ENCODE measurements at regions not wholly inside any gene's neighbourhood (a gene's known extent, or its start where the extent isn't known, plus 50 kb on each side); places are given as distances from the start of the nearest gene placed in this dataset.

DNA sequence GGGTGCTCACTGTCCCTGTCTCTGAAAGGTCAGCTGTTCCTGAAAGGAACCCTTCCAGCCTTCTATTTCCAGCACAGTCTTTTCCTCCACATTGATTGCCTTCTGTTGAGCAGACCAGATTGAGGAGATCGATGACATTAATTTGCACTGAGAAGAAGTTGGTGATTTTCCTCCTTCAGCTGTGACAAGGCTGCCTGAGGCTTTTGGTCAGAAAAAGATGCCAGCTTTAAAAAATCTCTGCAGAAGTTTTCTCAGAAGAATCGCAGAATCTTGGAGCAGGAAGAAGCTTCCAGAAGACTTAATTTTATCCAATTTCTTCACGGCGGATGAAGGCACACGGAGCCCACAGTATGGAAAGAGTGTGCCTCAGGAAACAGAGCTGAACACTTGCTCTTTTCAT is 112.8 kb downstream of the FAM43A start:
- H3K4me1 ChIP-seq (ENCODE audit: control insufficient read depth in 2 of 2, insufficient read depth in 2 of 2, low read length in 2 of 2), result no peaks in the 10 kb centered on the region
- no peak for ATAC-seq (ENCODE audit: low read depth)
- H3K27me3 ChIP-seq (replicated peaks in 1 of 4; ENCODE audit: control extremely low read depth in 1 of 4, control insufficient read depth in 3 of 4, insufficient read depth in 4 of 4, low read length in 3 of 4), result peaks cover 0 to 3% (median 0%) of the 10 kb centered on the region in 4 experiments
- no peak for DNase-seq
- no peak overlapping the region for H2AFZ ChIP-seq (ENCODE audit: insufficient read depth, low read depth, low read length, poor library complexity, severe bottlenecking)
- POLR2A ChIA-PET, result no interaction called here
- Mint-ChIP-seq H3K27me3 (peaks cover 8% of the 10 kb centered on the region), H3K27ac (no peak overlapping the region), H3K4me1 (no peaks in the 10 kb centered on the region), H3K4me3 (no peak overlapping the region), H3K9me3 (ENCODE audit: insufficient read depth) (peaks cover 3% of the 10 kb centered on the region)
- no peaks in the 10 kb centered on the region for H3K36me3 ChIP-seq (replicated peaks in 1 of 2; ENCODE audit: control extremely low read depth in 1 of 2, control insufficient read depth in 1 of 2, extremely low read depth in 1 of 2, insufficient read depth in 2 of 2, low read length in 1 of 2)
- TF ChIP-seq EZH2 (IDR thresholded peaks at IDR 0.05; ENCODE audit: borderline replicate concordance, insufficient read depth, low read depth, low read length, poor library complexity, severe bottlenecking), result no peak
- TF ChIP-seq, protein P1, sequence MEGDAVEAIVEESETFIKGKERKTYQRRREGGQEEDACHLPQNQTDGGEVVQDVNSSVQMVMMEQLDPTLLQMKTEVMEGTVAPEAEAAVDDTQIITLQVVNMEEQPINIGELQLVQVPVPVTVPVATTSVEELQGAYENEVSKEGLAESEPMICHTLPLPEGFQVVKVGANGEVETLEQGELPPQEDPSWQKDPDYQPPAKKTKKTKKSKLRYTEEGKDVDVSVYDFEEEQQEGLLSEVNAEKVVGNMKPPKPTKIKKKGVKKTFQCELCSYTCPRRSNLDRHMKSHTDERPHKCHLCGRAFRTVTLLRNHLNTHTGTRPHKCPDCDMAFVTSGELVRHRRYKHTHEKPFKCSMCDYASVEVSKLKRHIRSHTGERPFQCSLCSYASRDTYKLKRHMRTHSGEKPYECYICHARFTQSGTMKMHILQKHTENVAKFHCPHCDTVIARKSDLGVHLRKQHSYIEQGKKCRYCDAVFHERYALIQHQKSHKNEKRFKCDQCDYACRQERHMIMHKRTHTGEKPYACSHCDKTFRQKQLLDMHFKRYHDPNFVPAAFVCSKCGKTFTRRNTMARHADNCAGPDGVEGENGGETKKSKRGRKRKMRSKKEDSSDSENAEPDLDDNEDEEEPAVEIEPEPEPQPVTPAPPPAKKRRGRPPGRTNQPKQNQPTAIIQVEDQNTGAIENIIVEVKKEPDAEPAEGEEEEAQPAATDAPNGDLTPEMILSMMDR (IDR thresholded peaks at IDR 0.05), result no peak
- no peaks in the 10 kb centered on the region for H3K79me2 ChIP-seq (ENCODE audit: control insufficient read depth, insufficient read depth, low read length)
- intact Hi-C loops (cut with micrococcal nuclease), result no loop called here
- H4K20me1 ChIP-seq (ENCODE audit: control insufficient read depth, insufficient read depth, low read length, poor library complexity, severe bottlenecking), result no peaks in the 10 kb centered on the region
- H3K4me2 ChIP-seq (replicated peaks; ENCODE audit: low read depth, low read length, poor library complexity, severe bottlenecking), result no peak overlapping the region
- CTCF ChIA-PET, result no interaction called here
- H3K9ac ChIP-seq (ENCODE audit: low read length), result no peak overlapping the region
- peaks cover 0 to 13% (median 3%) of the 10 kb centered on the region in 3 donors for H3K9me3 ChIP-seq (ENCODE audit: control extremely low read depth in 1 of 3, control insufficient read depth in 2 of 3, insufficient read depth in 1 of 3, low read length in 2 of 3)
- no peak overlapping the region for H3K4me3 ChIP-seq (ENCODE audit: control extremely low read depth in 1 of 5, extremely low read depth in 1 of 5, insufficient read depth in 1 of 5, low read depth in 2 of 5, low read length in 4 of 5)
- H3K27ac ChIP-seq (ENCODE audit: low read length in 2 of 2), result no peak overlapping the region
- WGBS (ENCODE audit: insufficient coverage), result 96% methylated on average over 4 of the region's 5 CpGs

DNA sequence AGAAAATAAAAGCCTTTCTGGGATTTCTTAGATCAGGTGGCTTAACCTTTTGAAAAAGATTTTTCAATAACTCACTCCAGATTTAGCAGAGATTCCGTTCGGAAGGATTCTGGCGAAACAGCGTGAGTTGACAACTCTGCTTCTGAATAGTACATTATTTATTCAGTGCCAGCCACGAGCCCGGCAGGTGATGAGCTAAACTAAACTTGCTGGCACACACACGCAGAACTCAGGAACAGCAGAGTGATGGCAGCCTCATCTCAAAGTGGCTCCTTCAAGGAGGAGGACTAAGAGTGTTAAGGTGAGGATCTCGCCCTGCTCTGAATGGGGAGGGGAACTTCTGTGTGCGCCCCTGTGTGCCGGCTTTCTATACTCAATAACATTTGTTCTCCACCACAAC is 114.3 kb downstream of the FAM43A start:
- H3K4me3 Mint-ChIP-seq, result no peak overlapping the region
- Histone ChIP-seq H3K4me2 (replicated peaks; ENCODE audit: low read depth, low read length, poor library complexity, severe bottlenecking) (no peak overlapping the region), H3K9me3 (ENCODE audit: control extremely low read depth in 1 of 3, control insufficient read depth in 2 of 3, insufficient read depth in 1 of 3, low read length in 2 of 3) (peaks cover 0 to 13% (median 3%) of the 10 kb centered on the region in 3 donors), H3K27ac (ENCODE audit: low read length in 2 of 2) (no peak overlapping the region), H3K4me1 (ENCODE audit: control insufficient read depth in 2 of 2, insufficient read depth in 2 of 2, low read length in 2 of 2) (no peaks in the 10 kb centered on the region), H2AFZ (ENCODE audit: insufficient read depth, low read depth, low read length, poor library complexity, severe bottlenecking) (no peak overlapping the region), H3K4me3 (ENCODE audit: control extremely low read depth in 1 of 5, extremely low read depth in 1 of 5, insufficient read depth in 1 of 5, low read depth in 2 of 5, low read length in 4 of 5) (no peak overlapping the region), H3K9ac (ENCODE audit: low read length) (no peak overlapping the region), H4K20me1 (ENCODE audit: control insufficient read depth, insufficient read depth, low read length, poor library complexity, severe bottlenecking) (no peaks in the 10 kb centered on the region), H3K27me3 (replicated peaks in 1 of 4; ENCODE audit: control extremely low read depth in 1 of 4, control insufficient read depth in 3 of 4, insufficient read depth in 4 of 4, low read length in 3 of 4) (peaks cover 0 to 6% (median 0%) of the 10 kb centered on the region in 4 experiments), H3K36me3 (replicated peaks in 1 of 2; ENCODE audit: control extremely low read depth in 1 of 2, control insufficient read depth in 1 of 2, extremely low read depth in 1 of 2, insufficient read depth in 2 of 2, low read length in 1 of 2) (no peaks in the 10 kb centered on the region), H3K79me2 (ENCODE audit: control insufficient read depth, insufficient read depth, low read length) (no peaks in the 10 kb centered on the region)
- CTCF ChIA-PET, result no interaction called here
- no peak for DNase-seq
- peaks cover 16% of the 10 kb centered on the region for H3K27me3 Mint-ChIP-seq
- TF ChIP-seq, protein P1 (IDR thresholded peaks at IDR 0.05), result no peak
- no peak for TF ChIP-seq EZH2 (IDR thresholded peaks at IDR 0.05; ENCODE audit: borderline replicate concordance, insufficient read depth, low read depth, low read length, poor library complexity, severe bottlenecking)
- no peak overlapping the region for H3K27ac Mint-ChIP-seq
- H3K9me3 Mint-ChIP-seq (ENCODE audit: insufficient read depth), result peaks cover 3% of the 10 kb centered on the region
- no peaks in the 10 kb centered on the region for H3K4me1 Mint-ChIP-seq
- intact Hi-C loops (cut with micrococcal nuclease), result no loop called here
- WGBS (ENCODE audit: insufficient coverage), result 91% methylated on average over 7 of the region's 10 CpGs
- POLR2A ChIA-PET, result no interaction called here
- no peak for ATAC-seq (ENCODE audit: low read depth)

Data from B cell (primary cell).